ENCODE measurements at regions not wholly inside any gene's neighbourhood (a gene's known extent, or its start where the extent isn't known, plus 50 kb on each side); places are given as distances from the start of the nearest gene placed in this dataset.

GRCh38 chr5:174159327-174160114, 114.0 kb downstream of the NSG2 start:
- DNase-seq = peak in 1 of 2 experiments; percentile 5
- no peak for TF ChIP-seq POLR2A (IDR thresholded peaks at IDR 0.05; ENCODE audit: low read length)
- TF ChIP-seq GATA1 (IDR thresholded peaks at IDR 0.05; ENCODE audit: low read depth, low read length) = no peak

GRCh38 chr5:174165406-174165805, 119.9 kb downstream of the NSG2 start:
- DNase-seq = no peak
- no peak for TF ChIP-seq POLR2A (IDR thresholded peaks at IDR 0.05; ENCODE audit: low read length)
- TF ChIP-seq GATA1 (IDR thresholded peaks at IDR 0.05; ENCODE audit: low read depth, low read length) = no peak

GRCh38 chr5:174166231-174167079, 120.9 kb downstream of the NSG2 start:
- no peak for DNase-seq
- TF ChIP-seq GATA1 (IDR thresholded peaks at IDR 0.05; ENCODE audit: low read depth, low read length) (no peak), POLR2A (IDR thresholded peaks at IDR 0.05; ENCODE audit: low read length) (no peak)

GRCh38 chr5:174167080-174167910, 121.8 kb downstream of the NSG2 start:
- TF ChIP-seq POLR2A (IDR thresholded peaks at IDR 0.05; ENCODE audit: low read length) = no peak
- no peak for TF ChIP-seq GATA1 (IDR thresholded peaks at IDR 0.05; ENCODE audit: low read depth, low read length)
- no peak for DNase-seq

- TF ChIP-seq GATA1 (IDR thresholded peaks at IDR 0.05; ENCODE audit: low read depth, low read length) (no peak), POLR2A (IDR thresholded peaks at IDR 0.05; ENCODE audit: low read length) (no peak)
- DNase-seq = no peak
These were observed 126.6 kb downstream of the NSG2 start for GRCh38 chr5:174172152-174172551.

- TF ChIP-seq GATA1 (IDR thresholded peaks at IDR 0.05; ENCODE audit: low read depth, low read length) = no peak
- TF ChIP-seq POLR2A (IDR thresholded peaks at IDR 0.05; ENCODE audit: low read length) = no peak
- no peak for DNase-seq
These were observed 127.1 kb downstream of the NSG2 start for GRCh38 chr5:174172566-174172965.

- DNase-seq = no peak
- TF ChIP-seq GATA1 (IDR thresholded peaks at IDR 0.05; ENCODE audit: low read depth, low read length) (no peak), POLR2A (IDR thresholded peaks at IDR 0.05; ENCODE audit: low read length) (no peak)
These were observed 128.3 kb downstream of the NSG2 start for GRCh38 chr5:174173766-174174165.

- TF ChIP-seq GATA1 (IDR thresholded peaks at IDR 0.05; ENCODE audit: low read depth, low read length) (no peak), POLR2A (IDR thresholded peaks at IDR 0.05; ENCODE audit: low read length) (no peak)
- no peak for DNase-seq
These were observed 130.3 kb downstream of the NSG2 start for GRCh38 chr5:174175716-174176268.

GRCh38 chr5:174176511-174176910, 131.0 kb downstream of the NSG2 start:
- no peak for DNase-seq
- TF ChIP-seq POLR2A (IDR thresholded peaks at IDR 0.05; ENCODE audit: low read length) = no peak
- no peak for TF ChIP-seq GATA1 (IDR thresholded peaks at IDR 0.05; ENCODE audit: low read depth, low read length)

GRCh38 chr5:174177531-174177930, 132.0 kb downstream of the NSG2 start:
- no peak for TF ChIP-seq GATA1 (IDR thresholded peaks at IDR 0.05; ENCODE audit: low read depth, low read length)
- no peak for DNase-seq

- TF ChIP-seq POLR2A (IDR thresholded peaks at IDR 0.05; ENCODE audit: low read length) (no peak), GATA1 (IDR thresholded peaks at IDR 0.05; ENCODE audit: low read depth, low read length) (no peak)
- DNase-seq = no peak
These were observed 132.6 kb downstream of the NSG2 start for GRCh38 chr5:174177976-174178605.

GRCh38 chr5:174180639-174181038, 135.1 kb downstream of the NSG2 start:
- DNase-seq = no peak
- no peak for TF ChIP-seq GATA1 (IDR thresholded peaks at IDR 0.05; ENCODE audit: low read depth, low read length)
- TF ChIP-seq POLR2A (IDR thresholded peaks at IDR 0.05; ENCODE audit: low read length) = no peak

- no peak for DNase-seq
- no peak for TF ChIP-seq GATA1 (IDR thresholded peaks at IDR 0.05; ENCODE audit: low read depth, low read length)
- no peak for TF ChIP-seq POLR2A (IDR thresholded peaks at IDR 0.05; ENCODE audit: low read length)
These were observed 136.6 kb downstream of the NSG2 start for GRCh38 chr5:174182111-174182510.

All from erythroblast (primary cell).